Renal pelvis (tissue), 1 donor: ENCODE measurements at regions not wholly inside any gene's neighbourhood (a gene's known extent, or its start where the extent isn't known, plus 50 kb on each side); places are given as distances from the start of the nearest gene placed in this dataset.

Source experiments
- DNase-seq: peaks from one replicate; pipeline ENCODE4 v3.0.0-alpha.2; 2013

DNA sequence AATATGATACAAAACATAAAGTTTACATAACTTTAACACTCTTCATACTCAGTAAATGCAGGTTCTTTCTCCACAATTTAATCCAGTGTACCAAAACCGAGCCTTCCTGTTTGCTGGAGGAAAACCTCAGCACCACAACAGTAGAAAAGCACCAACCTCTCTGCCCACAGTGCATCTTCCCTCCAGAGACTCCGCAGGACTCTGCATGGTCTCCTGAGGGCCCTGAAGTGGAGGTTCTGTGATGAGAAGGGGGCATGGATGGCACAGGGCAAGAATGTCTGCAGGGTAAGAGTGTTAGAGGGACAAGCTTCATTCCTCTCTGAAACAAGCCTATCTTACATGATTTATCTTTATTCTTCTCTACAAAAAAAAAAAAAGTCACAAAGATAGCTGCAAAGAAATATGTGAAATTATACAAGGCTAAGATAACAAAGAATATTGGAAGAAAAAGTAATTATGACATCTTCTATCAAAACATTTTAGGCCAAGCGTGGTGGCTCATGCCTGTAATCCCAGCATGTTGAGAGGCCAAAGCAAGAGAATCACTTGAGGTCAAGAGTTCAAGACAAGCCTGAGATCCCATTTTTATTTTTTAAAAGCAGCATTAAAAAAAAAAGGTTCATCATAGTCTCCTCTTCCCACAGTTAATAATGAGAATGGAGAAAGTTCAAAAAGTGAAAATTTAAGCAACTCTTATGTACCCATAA is 102.0 kb downstream of the VPREB1 start:
- DNase-seq = no peak

DNA sequence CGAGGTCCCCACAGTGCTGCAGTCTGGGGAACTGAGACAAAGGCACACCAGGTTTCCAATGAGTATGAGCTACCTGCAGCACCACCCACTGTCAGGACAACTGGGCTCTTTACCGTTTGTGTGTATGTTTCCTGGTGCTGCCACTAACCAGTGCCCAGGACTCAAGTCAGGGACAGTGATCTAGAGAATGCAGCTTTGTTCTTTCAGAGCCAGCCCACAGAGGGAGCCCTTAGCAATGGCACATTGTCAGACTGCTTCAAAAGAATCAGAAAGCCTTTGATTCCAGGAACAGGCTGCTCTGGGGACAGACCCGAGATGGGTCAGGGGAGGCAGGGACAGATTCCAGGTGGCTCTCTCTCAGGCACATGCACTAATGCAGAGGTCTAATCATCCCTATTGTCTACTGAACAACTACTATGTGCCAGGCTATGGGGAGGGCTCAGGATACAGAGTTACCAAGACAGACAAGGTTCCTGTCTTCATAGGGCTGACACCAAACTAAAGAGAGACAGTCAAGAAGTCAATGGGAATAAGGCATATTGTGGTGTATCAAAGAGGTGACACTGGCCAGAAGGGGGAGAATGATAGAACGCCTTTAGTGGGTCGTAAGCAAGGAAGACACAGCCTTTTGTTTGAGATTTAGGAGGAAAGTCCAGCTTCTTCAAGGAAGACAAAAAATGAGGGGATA is 103.7 kb downstream of the VPREB1 start:
- DNase-seq = no peak

DNA sequence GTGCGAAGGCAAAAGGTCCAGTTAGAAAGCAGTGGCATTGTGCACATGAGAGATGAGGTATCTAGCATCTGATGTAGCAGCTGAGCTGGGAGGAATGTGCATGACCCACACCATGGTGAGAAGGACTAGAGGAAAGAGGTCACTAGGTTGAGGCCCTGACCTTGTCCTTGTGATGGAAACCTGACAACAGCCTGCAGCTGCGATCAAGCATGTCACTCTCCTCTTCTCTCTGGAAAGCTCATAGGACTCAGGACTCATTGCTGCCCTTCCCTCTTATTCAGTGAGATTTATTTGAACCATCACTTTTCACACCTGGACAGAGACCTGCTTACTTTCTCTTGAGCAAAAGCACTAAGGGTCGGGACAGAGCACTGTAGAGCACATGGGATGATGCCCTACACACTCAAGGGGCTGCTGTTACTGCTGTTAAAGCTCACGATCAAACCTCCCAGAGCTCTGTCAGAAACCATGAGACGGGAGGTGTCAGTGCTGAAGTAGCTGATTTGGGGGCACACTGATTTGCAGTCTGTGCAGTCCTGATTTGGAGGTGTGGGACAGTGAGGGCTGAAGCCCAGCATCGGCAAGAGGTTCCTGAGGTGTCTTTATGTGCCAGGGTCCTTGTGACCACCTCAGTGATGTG is 104.3 kb downstream of the VPREB1 start:
- DNase-seq = no peak

DNA sequence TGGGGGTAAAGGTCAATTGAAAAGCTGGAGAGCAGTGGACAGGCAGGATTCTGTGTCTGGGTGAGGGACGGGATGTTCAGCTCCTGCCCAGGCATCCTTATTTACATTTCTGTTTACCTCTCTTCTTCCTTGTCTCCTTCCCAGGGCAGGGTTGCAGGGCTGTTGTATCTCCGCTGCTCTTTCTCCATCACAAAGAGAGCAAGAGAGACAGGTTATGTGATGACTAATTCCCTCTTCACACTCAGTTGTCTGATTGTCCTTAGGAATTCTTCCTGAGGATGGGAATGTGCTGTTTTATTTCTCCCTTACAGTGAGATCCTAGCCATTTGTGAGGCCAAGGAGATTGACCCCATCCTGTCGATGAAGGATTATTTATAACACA is 104.9 kb downstream of the VPREB1 start:
- no peak for DNase-seq

DNA sequence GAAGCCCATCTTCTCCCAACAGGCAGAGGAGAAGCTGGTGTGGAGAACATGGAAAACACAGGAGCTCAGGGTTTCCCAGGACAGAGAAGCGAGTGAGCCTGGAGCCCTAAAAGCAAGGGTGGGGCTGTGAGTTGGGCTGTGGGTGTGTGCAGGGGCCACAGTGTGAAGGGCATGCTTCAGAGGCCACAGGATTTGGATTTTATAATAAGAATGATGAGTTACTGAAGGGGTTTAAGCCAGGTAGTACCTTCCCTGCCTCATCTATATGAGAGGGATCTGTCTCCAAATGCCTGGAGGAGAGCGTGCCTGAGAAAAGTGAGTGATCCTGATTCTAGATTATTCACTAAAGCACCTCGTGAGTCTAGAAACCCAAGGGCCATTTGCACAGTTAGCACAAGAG is 106.8 kb downstream of the VPREB1 start:
- no peak for DNase-seq

DNA sequence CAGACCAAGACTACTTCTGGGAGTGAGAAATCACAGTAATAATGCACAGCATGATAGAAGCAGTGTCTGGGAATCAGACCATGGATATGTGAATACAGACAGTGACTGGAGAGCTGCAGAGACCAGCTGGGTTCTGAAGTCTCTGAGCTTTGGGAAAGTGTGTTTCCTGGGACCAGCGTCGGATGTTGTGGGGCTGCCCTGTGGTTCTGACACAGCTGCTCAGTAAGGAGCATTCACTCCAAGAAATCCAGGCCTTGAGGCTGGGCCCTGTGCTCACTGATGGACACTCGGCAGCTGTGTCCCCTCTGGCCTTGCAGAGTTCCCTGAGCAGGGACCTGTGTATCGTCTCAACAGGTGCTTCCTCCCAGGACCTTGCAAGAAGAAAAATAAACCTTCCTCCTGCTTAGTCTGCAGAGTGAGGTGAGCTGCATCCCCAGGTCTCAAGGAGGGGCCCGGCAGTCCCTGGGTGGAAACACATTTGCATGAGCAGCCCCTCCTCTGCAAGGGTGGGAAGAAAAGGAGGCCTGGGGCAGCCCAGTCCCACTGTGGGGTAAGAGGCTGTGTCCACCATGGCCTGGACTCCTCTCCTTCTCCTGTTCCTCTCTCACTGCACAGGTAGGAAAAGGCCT is 107.9 kb downstream of the VPREB1 start:
- DNase-seq = no peak

DNA sequence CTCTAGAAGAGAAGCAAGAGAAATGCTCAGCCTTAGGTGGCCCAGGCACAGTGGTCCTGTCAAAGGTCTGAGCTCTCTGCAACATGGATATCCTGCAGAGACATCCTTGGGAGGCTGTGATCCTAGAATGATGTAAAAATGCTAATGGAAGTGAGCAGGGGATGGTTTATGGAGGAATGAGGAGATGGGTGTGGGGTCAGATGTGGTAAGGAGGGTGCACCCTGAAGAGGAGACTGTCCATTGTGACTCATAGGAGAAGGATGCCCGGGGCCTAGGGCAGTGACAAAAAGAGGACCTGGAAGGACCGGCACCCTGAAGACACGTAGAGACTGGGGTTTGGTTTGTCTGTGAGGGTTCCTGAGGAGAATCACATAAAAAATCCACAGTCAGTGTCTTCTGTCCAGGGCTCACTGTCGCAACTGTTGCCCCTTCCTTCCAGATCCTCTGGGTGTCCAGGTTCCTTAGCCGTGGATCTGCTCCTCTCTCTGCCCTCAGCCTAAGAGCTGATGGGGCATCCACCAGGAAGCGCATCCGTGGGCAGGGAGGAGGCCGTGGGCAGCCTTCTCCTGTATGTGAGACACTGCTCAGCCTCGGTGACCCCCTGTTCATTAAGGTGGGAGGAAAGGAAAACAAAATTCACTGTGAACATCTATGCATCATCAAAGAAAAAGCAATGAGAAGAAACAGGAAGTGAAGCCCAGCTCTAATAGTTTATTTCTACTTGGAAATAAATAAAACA is 110.7 kb downstream of the VPREB1 start:
- DNase-seq = no peak

DNA sequence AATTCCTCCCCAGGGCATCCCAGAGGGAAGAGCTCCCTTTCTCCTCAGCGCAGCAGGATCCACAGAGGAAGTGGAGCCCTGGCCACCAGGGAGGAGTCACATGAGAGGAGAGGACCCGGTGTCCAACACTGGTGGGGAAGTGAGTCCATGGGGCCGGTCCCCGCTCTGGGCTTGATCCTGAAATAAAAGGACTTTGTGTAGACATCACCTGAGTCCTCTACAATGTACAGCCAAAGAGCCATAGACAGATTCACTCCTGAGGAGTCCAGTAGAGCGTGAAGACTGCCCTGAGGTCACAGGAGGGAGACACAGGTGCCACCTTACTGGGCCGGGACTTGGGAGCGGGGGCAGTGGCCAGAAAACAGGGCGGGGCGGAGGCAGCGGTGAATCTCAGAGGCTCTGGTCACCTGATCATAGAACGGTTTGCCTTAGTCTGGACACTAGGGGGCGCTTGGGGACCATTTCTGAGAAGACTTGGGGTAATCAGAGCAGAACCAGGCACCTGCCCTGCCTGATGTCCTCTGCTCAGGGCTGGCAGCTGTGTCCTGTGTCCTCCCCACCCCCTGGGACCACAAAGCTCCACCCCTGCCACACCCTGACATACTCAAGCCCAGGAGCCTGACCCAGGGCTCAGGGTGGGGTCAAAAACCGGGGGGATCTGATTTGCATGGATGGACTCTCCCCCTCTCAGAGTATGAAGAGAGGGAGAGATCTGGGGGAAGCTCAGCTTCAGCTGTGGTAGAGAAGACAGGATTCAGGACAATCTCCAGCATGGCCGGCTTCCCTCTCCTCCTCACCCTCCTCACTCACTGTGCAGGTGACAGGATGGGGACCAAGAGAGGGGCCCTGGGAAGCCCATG is 112.7 kb downstream of the VPREB1 start:
- peak; percentile 83 for DNase-seq

DNA sequence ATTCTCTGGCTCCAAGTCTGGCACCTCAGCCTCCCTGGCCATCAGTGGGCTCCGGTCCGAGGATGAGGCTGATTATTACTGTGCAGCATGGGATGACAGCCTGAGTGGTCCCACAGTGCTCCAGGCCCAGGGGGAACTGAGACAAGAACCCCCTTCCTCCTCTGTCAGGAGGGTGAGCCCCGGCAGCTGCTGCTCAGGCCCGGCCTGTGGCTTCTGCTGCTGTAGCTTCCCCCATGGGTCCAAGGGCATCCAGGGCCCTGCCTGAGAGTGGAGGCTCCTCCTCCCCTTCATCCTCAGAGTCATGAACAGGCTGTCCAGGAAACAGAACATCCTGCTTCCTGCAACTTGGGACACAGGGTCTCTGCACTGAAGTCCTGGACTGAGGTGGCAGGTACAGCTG is 113.6 kb downstream of the VPREB1 start:
- DNase-seq = no peak

DNA sequence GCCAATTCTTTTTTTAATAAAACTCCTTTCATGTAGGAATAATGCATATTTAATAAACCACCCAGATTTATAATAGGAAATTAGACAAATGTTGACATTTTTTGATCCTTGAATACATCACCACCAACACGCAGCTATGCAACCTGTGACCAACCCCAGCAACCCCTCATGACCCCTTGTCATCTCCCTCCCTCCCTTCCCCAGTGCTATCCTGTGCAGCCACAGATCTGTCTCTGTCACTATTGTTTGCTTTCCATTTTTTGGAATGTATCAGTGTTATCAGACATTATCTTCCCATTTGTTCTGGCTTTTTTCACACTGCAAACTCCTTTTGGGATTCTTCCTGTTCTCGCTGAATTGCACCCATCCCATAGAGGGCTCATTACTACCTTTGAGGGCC is 114.1 kb downstream of the VPREB1 start:
- no peak for DNase-seq

DNA sequence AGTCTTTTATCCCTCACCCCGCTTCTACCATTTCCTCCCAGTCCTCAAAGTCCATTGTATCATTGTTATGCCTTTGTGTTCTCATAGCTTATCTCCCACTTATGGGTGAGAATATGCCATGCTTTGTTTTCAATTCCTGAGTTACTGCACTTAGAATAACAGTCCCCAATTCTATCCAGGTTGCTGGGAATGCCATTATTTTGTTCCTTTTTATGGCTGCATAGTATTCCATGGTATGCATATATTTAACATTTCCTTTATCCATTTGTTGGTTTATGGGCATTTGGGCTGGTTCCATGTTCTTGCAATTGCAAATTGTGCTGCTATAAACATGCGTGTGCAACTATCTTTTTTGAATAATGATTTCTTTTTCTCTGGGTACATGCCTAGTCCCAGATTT is 114.9 kb downstream of the VPREB1 start:
- no peak for DNase-seq

DNA sequence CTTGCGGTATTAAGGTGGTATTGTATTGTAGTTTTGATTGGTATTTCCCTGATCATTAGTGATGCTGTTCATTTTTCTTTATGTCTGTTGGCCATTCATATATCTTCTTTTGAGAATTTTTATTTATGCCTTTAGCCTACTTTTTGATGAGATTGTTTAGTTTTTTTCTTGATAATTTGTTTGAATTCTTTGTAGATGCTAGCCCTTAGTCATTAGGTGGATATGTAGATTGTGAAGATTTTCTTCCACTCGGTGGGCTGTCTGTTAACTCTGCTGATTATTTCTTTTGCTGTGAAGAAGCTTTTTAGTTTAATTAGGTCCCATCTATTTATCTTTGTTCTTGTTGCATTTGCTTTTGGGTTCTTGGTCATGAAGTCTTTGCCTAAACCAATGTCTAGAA is 115.4 kb downstream of the VPREB1 start:
- DNase-seq = no peak

DNA sequence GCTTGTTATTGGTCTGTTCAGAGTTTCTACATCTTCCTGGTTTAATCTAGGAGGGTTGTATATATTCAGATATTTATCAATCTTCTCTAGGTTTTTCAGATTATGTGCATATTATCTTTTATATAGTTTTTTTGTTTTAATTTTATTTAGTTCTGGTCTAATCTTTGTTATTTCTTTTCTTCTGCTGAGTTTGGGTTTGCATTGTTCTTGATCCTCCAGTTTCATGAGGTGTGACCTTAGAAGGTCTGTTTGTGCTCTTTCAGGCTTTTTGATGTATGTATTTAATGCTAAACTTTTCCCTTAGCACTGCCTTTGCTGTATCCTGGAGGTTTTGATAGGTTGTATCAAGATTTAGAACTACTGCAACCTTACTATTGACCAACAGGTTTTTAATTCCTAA is 117.7 kb downstream of the VPREB1 start:
- DNase-seq = no peak

DNA sequence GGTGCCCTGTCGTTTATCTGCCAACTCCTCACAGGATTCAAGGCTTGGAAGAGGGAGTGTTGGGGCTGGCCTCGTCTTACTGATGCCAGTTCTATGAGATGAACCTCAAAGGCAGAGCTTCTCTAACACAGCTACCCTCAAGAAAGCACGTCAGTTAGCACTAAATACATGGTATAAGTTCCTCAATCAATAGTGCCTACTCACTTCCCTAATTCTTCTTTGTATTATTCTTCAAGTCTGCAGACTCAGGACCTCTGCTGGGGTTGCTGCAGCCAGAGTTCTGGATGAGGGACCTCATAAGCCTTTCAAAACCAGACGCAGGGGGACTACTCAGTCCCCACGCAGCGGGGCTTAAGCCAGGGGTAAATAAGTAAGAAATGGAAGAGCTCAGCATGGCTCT is 118.3 kb downstream of the VPREB1 start:
- no peak for DNase-seq

DNA sequence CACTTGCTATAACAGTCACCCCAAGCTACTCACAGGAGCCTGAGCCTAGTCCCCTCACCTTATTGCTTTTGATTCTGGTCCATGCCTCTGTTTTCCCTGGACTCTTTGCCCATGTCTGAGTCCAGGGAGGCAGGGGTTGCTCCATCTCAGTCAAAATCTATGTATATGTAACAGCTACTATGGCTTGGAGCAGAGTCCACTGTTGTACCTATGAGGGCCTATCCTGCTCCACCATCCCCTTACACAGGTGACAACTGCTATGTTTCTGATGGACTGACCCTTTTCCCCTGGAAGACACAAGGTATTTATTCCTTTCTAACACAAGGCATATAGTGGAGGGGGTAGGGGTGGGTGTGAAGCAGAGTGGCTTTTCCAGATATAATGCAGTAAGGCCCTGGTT is 119.6 kb downstream of the VPREB1 start:
- DNase-seq = no peak

DNA sequence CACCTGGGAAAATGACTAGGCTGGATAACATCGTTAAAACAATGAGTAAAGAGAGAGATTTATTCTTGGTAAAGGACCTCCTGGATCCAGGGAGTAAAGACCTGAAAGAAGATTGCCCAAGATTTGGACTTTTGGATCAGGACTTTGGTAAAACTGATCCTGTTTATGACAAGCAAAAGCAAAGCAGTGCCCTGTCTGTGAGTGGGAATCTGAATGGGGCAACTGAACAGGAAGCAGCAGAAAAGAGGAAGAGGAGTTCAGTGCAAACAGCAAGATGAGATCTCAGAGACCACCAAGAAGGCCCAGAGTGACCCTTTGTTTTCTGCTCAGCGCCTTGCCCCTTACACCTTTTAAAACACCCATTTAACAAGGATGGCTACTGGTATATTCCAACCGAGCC is 122.0 kb downstream of the VPREB1 start:
- no peak for DNase-seq

DNA sequence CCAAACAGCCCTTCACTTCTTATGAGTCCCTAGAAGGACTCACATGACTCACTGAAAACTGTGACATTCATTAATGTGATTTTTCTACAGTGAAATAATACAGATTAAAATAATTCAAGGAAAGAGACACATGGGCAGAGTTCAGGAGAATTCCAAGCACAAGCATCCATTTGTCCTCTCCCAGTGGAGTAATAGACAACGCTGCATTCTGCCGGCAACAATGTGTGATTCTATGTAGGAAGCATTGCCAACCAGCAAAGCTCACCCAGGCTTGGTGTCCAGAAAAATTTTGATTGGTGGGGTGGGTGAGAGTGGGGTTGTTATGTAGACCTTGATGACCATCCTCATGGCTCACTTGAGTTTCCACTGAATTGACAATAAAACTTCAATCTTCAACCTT is 123.9 kb downstream of the VPREB1 start:
- no peak for DNase-seq

DNA sequence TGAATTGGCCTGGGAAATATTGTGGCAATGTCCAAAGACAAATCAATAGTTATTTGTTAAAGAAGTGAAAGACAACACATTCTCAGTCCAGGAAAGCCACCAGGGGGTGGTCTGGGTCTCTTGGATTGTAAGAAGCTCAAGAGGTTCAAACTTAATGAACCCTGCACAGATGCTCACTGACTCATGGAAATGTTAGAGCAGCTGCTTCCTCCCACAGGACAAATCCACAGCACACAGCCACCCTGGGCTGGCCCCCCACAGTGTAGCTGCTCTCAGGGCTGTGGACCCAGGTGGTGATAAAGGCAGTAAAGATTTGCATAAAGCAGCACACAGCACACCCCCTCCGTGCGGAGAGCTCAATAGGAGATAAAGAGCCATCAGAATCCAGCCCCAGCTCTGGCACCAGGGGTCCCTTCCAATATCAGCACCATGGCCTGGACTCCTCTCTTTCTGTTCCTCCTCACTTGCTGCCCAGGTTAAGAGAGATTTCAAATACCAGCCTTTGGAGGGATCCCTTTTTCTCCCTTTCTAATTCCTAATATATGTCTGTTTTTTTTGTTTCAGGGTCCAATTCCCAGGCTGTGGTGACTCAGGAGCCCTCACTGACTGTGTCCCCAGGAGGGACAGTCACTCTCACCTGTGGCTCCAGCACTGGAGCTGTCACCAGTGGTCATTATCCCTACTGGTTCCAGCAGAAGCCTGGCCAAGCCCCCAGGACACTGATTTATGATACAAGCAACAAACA is 124.8 kb downstream of the VPREB1 start:
- peak; percentile 64 for DNase-seq

DNA sequence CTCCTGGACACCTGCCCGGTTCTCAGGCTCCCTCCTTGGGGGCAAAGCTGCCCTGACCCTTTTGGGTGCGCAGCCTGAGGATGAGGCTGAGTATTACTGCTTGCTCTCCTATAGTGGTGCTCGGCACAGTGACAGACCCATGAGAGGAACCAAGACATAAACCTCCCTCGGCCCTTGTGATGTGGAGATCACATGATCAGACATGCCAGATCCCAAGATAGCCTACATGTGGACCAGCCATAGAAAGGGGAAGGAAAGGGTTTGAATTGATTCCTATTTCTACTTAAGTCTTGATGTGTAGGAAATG is 125.3 kb downstream of the VPREB1 start:
- no peak for DNase-seq

DNA sequence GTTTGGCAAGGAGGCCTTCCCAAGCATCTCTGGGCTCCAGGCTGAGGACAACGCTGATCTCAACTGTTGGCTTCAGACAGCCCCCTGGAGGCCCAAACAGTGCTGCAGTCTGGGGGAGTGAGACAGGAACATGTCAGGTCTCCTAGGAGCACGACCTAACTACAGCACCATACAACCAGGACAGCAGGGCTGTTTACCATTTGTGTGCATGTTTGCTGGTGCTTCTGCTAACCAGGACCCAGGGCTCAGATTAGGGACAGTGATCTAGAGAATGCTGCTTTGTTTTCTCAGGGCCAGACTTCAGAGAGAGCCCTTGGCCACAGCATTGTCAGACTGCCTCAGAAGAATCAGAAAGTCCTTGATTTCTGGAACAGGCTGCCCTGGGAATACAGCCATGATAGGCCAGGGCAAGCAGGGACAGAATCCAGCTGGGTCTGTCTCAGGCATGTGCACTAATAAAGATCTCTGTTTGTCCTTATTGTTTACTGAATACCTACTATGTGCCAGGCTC is 126.5 kb downstream of the VPREB1 start:
- DNase-seq = no peak

DNA sequence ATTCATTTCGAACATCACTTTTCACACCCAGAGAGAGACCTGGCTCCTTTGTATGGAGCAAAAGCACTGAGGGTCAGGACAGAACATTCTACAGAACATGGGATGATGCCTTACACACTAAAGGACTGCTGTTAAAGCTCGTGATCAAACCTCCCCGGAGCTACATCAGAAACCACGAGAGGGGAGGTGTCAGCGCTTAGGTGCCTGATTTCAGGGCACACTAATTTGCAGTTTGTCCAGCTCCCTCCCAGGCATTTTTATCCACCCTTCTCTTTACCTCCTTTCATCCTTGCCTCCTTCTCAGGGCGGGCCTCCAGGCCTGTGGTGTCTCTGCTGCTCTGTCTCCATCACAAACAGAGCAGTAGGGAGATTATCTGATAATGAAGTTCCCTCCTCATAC is 127.5 kb downstream of the VPREB1 start:
- DNase-seq = no peak
